ENCODE measurements at regions not wholly inside any gene's neighbourhood (a gene's known extent, or its start where the extent isn't known, plus 50 kb on each side); places are given as distances from the start of the nearest gene placed in this dataset.
"Not testable (repeated sequence)": the region's sequence is repeated elsewhere in the genome, so short reads cannot be mapped to it uniquely, and the experiment has no call there.

- no peak for DNase-seq
Measured at GRCh38 chr3:163513149-163513657, 1565.1 kb downstream of the SI start.

GRCh38 chr3:163508206-163508605, 1570.1 kb downstream of the SI start:
- DNase-seq = no peak

- DNase-seq = no peak
Measured at GRCh38 chr3:163504974-163505373, 1573.3 kb downstream of the SI start.

GRCh38 chr3:163499736-163500219, 1578.5 kb downstream of the SI start:
- not testable (repeated sequence) for DNase-seq

GRCh38 chr3:163498842-163499735, 1579.2 kb downstream of the SI start:
- DNase-seq = not testable (repeated sequence)

- no peak for DNase-seq
Measured at GRCh38 chr3:163491714-163492113, 1586.6 kb downstream of the SI start.

GRCh38 chr3:163490119-163490518, 1588.2 kb downstream of the SI start:
- no peak for DNase-seq

GRCh38 chr3:163482695-163483094, 1595.6 kb downstream of the SI start:
- no peak for DNase-seq

GRCh38 chr3:163481738-163482137, 1596.6 kb downstream of the SI start:
- DNase-seq = no peak

GRCh38 chr3:163476179-163476578, 1602.1 kb downstream of the SI start:
- no peak for DNase-seq

GRCh38 chr3:163474766-163475165, 1603.5 kb downstream of the SI start:
- no peak for DNase-seq

GRCh38 chr3:163468531-163469335, 1609.6 kb downstream of the SI start:
- no peak for DNase-seq

GRCh38 chr3:163462446-163462845, 1615.8 kb downstream of the SI start:
- DNase-seq = no peak

- no peak for DNase-seq
Measured at GRCh38 chr3:163450698-163451097, 1627.6 kb downstream of the SI start.

- no peak for DNase-seq
Measured at GRCh38 chr3:163438760-163439159, 1639.5 kb downstream of the SI start.

- no peak for DNase-seq
Measured at GRCh38 chr3:163422671-163423070, 1655.6 kb downstream of the SI start.

- no peak for DNase-seq
Measured at GRCh38 chr3:163391407-163392181, 1686.7 kb downstream of the SI start.

- DNase-seq = no peak
Measured at GRCh38 chr3:163384383-163384782, 1693.9 kb downstream of the SI start.

GRCh38 chr3:163382183-163382582, 1696.1 kb downstream of the SI start:
- no peak for DNase-seq

GRCh38 chr3:163368168-163368567, 1710.1 kb downstream of the SI start:
- no peak for DNase-seq

GRCh38 chr3:163364717-163365116, 1713.6 kb downstream of the SI start:
- DNase-seq = no peak

GRCh38 chr3:163362151-163362550, 1716.1 kb downstream of the SI start:
- no peak for DNase-seq

Data from NCI-H187 treated with DMSO at 0.1 percent for 48 hours (cell line).